Astrocyte (in vitro differentiated cells and primary cell): ENCODE measurements at regions not wholly inside any gene's neighbourhood (a gene's known extent, or its start where the extent isn't known, plus 50 kb on each side); places are given as distances from the start of the nearest gene placed in this dataset.

Experiments
- DNase-seq: peaks from one replicate; pipeline ENCODE4 v3.0.0-alpha.2; 2010; ENCODE audit warnings: low read depth
- FAIRE-seq: peaks from 2 replicates; lab custom pipeline; 2011; peaks lifted over from hg19 to GRCh38; lab: Jason Lieb, UNC
- H2AFZ ChIP-seq: 2 replicates; pipeline ENCODE4 v1.6.0; 2012; ENCODE audit warnings: low read depth, low read length, inconsistent platforms
- H3K27ac ChIP-seq: 2 replicates; pipeline ENCODE4 v1.5.1; 2011; ENCODE audit warnings: low read depth, low read length, inconsistent platforms
- H3K27me3 ChIP-seq: 2 replicates; pipeline ENCODE4 v1.6.0; 2011; ENCODE audit warnings: low read length, inconsistent platforms; ENCODE audit not compliant: insufficient read depth
- H3K36me3 ChIP-seq: 2 replicates; pipeline ENCODE4 v1.5.1; 2011; ENCODE audit warnings: low read length, inconsistent platforms; ENCODE audit not compliant: insufficient read depth
- H3K4me1 ChIP-seq: 2 replicates; pipeline ENCODE4 v1.5.1; 2011; ENCODE audit warnings: low read length, inconsistent platforms; ENCODE audit not compliant: insufficient read depth
- H3K4me2 ChIP-seq: 2 replicates; pipeline ENCODE4 v1.6.0; 2012; ENCODE audit warnings: low read length, inconsistent platforms
- H3K4me3 ChIP-seq: 2 replicates; pipeline ENCODE4 v1.5.1; 2011; ENCODE audit warnings: low read depth, mild to moderate bottlenecking, low read length, inconsistent platforms; ENCODE audit not compliant: insufficient read depth
- H3K79me2 ChIP-seq: 2 replicates; pipeline ENCODE4 v1.6.0; 2012; ENCODE audit warnings: mild to moderate bottlenecking, low read length, inconsistent platforms; ENCODE audit not compliant: insufficient read depth
- H3K9ac ChIP-seq: 2 replicates; pipeline ENCODE4 v1.6.0; 2012; ENCODE audit warnings: mild to moderate bottlenecking, low read length, inconsistent platforms
- H3K9me3 ChIP-seq: 2 replicates; pipeline ENCODE4 v1.5.1; 2012; ENCODE audit warnings: low read depth, mild to moderate bottlenecking, low read length, inconsistent platforms; ENCODE audit not compliant: insufficient read depth
- H4K20me1 ChIP-seq: 2 replicates; pipeline ENCODE4 v1.6.0; 2012; ENCODE audit warnings: low read length, inconsistent platforms; ENCODE audit not compliant: insufficient read depth
- H3K27ac Mint-ChIP-seq: one replicate; pipeline ENCODE4 v1.8.0; 2021; ENCODE audit warnings: mild to moderate bottlenecking, mixed read lengths; ENCODE audit not compliant: unreplicated experiment
- H3K27me3 Mint-ChIP-seq: one replicate; pipeline ENCODE4 v1.8.0; 2021; ENCODE audit warnings: low read depth, mixed read lengths; ENCODE audit not compliant: unreplicated experiment
- H3K36me3 Mint-ChIP-seq: one replicate; pipeline ENCODE4 v1.8.0; 2021; ENCODE audit warnings: low read depth, mixed read lengths; ENCODE audit not compliant: unreplicated experiment
- H3K4me1 Mint-ChIP-seq: one replicate; pipeline ENCODE4 v1.8.0; 2021; ENCODE audit warnings: low read depth, mixed read lengths; ENCODE audit not compliant: unreplicated experiment
- H3K4me3 Mint-ChIP-seq: one replicate; pipeline ENCODE4 v1.8.0; 2021; ENCODE audit warnings: mild to moderate bottlenecking, moderate library complexity, mixed read lengths; ENCODE audit not compliant: unreplicated experiment
- H3K9me3 Mint-ChIP-seq: one replicate; pipeline ENCODE4 v1.8.0; 2021; ENCODE audit warnings: mild to moderate bottlenecking, mixed read lengths; ENCODE audit not compliant: unreplicated experiment
- EZH2 ChIP-seq: IDR thresholded peaks from 2 replicates; pipeline ENCODE4 v1.6.1; 2012; ENCODE audit warnings: mild to moderate bottlenecking, low read length, inconsistent platforms; ENCODE audit not compliant: insufficient read depth
- TF ChIP-seq, protein P1 (sequence below): IDR thresholded peaks from 2 replicates; pipeline ENCODE4 v1.5.1; 2011; ENCODE audit warnings: low read depth, mild to moderate bottlenecking, inconsistent platforms, low read length, moderate library complexity; ENCODE audit not compliant: insufficient read depth

GRCh38 chr6:11380969-11381744 is 148.7 kb upstream of the NEDD9 start:
- peaks cover 14% of the 10 kb centered on the region for H3K4me1 Mint-ChIP-seq
- Histone ChIP-seq H3K79me2 (no peaks in the 10 kb centered on the region), H3K4me1 (no peaks in the 10 kb centered on the region), H3K9me3 (no peaks in the 10 kb centered on the region), H3K4me3 (no peak overlapping the region), H3K36me3 (no peaks in the 10 kb centered on the region), H3K9ac (no peak overlapping the region), H2AFZ (no peak overlapping the region), H3K27me3 (no peaks in the 10 kb centered on the region), H4K20me1 (no peaks in the 10 kb centered on the region), H3K4me2 (no peak overlapping the region), H3K27ac (no peak overlapping the region)
- no peaks in the 10 kb centered on the region for H3K27me3 Mint-ChIP-seq
- peaks cover 12% of the 10 kb centered on the region for H3K9me3 Mint-ChIP-seq
- H3K27ac Mint-ChIP-seq: no peak overlapping the region
- TF ChIP-seq EZH2: no peak
- FAIRE-seq: no peak
- H3K36me3 Mint-ChIP-seq: peaks cover 3% of the 10 kb centered on the region
- no peak overlapping the region for H3K4me3 Mint-ChIP-seq
- peak; percentile 45 for DNase-seq

DNA sequence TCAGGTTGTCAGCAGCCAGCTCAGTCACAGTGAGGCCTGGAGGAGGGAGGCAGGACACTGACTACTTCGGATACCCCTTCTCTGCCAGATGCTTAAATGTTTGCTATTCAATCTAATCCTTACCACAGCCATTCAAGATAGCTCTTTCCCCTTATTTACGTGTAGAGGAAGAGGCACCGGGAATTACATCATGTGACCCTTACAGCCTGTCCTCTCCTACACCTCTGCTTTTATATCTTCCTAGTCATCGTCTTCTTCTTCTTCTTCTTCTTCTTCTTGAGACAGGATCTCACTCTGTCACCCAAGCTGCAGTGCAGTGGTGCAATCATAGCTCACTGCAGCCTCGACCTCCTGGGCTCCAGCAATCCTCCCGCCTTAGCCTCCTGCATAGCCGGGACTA is 148.1 kb upstream of the NEDD9 start:
- Mint-ChIP-seq H3K27me3 (no peaks in the 10 kb centered on the region), H3K4me1 (peaks cover 14% of the 10 kb centered on the region), H3K36me3 (peaks cover 3% of the 10 kb centered on the region), H3K4me3 (no peak overlapping the region), H3K9me3 (peaks cover 14% of the 10 kb centered on the region), H3K27ac (no peak overlapping the region)
- FAIRE-seq (no peak), DNase-seq (no peak)
- Histone ChIP-seq H3K9me3 (no peaks in the 10 kb centered on the region), H2AFZ (no peak overlapping the region), H3K9ac (no peak overlapping the region), H3K27me3 (no peaks in the 10 kb centered on the region), H3K4me3 (no peak overlapping the region), H3K36me3 (no peaks in the 10 kb centered on the region), H3K4me1 (no peaks in the 10 kb centered on the region), H3K27ac (no peak overlapping the region), H4K20me1 (no peaks in the 10 kb centered on the region), H3K79me2 (no peaks in the 10 kb centered on the region), H3K4me2 (no peak overlapping the region)
- TF ChIP-seq EZH2: no peak
- TF ChIP-seq, protein P1, sequence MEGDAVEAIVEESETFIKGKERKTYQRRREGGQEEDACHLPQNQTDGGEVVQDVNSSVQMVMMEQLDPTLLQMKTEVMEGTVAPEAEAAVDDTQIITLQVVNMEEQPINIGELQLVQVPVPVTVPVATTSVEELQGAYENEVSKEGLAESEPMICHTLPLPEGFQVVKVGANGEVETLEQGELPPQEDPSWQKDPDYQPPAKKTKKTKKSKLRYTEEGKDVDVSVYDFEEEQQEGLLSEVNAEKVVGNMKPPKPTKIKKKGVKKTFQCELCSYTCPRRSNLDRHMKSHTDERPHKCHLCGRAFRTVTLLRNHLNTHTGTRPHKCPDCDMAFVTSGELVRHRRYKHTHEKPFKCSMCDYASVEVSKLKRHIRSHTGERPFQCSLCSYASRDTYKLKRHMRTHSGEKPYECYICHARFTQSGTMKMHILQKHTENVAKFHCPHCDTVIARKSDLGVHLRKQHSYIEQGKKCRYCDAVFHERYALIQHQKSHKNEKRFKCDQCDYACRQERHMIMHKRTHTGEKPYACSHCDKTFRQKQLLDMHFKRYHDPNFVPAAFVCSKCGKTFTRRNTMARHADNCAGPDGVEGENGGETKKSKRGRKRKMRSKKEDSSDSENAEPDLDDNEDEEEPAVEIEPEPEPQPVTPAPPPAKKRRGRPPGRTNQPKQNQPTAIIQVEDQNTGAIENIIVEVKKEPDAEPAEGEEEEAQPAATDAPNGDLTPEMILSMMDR: no peak

DNA sequence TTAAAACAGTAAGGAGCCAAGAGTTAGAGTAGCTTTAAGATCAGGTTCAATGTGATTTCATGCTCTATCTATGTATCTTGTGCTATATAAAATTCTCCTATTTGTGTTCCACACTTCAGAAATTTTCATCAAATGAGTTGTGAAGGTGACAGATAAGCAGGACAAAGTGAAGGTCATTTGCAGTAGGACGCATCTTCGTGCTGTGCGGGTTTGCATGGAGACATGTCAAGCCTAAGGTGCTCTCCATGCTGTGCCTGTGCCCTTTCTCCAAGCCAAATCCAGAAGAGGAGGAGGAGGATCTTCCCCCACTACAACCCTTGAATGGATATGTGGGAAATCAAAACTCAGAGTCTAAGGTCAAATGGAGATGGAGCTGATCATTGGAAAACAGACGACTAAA is 147.3 kb upstream of the NEDD9 start:
- Histone ChIP-seq H3K4me3 (no peak overlapping the region), H3K27me3 (no peaks in the 10 kb centered on the region), H3K4me1 (no peaks in the 10 kb centered on the region), H3K9me3 (no peaks in the 10 kb centered on the region), H2AFZ (no peak overlapping the region), H3K36me3 (no peaks in the 10 kb centered on the region), H3K27ac (no peak overlapping the region), H4K20me1 (no peaks in the 10 kb centered on the region), H3K9ac (no peak overlapping the region), H3K79me2 (no peaks in the 10 kb centered on the region), H3K4me2 (no peak overlapping the region)
- DNase-seq (no peak), FAIRE-seq (no peak)
- peaks cover 3% of the 10 kb centered on the region for H3K36me3 Mint-ChIP-seq
- no peak overlapping the region for H3K4me3 Mint-ChIP-seq
- peak overlapping the region; percentile 53 for H3K27ac Mint-ChIP-seq
- peaks cover 9% of the 10 kb centered on the region for H3K4me1 Mint-ChIP-seq
- H3K9me3 Mint-ChIP-seq: peaks cover 16% of the 10 kb centered on the region
- no peaks in the 10 kb centered on the region for H3K27me3 Mint-ChIP-seq
- no peak for TF ChIP-seq EZH2
- TF ChIP-seq, protein P1: no peak
